Skeletal muscle tissue (tissue), 3 donors: ENCODE measurements at regions not wholly inside any gene's neighbourhood (a gene's known extent, or its start where the extent isn't known, plus 50 kb on each side); places are given as distances from the start of the nearest gene placed in this dataset.

Experiments
- H3K27ac ChIP-seq: one replicate; pipeline ENCODE4 v1.7.0; 2013; ENCODE audit warnings: mild to moderate bottlenecking, low read depth, low read length, inconsistent platforms
- H3K27me3 ChIP-seq, 3 donors: one replicate each; pipeline ENCODE4 v1.7.0; 2013; ENCODE audit warnings: low read length in 3 of 3; ENCODE audit not compliant: control insufficient read depth in 3 of 3, insufficient read depth in 3 of 3
- H3K36me3 ChIP-seq, 3 donors: one replicate each; pipeline ENCODE4 v1.7.0; 2013; ENCODE audit warnings: low read length in 3 of 3; ENCODE audit not compliant: control insufficient read depth in 3 of 3, insufficient read depth in 3 of 3
- H3K4me1 ChIP-seq, 3 donors: one replicate each; pipeline ENCODE4 v1.7.0; 2013; ENCODE audit warnings: low read length in 3 of 3, mild to moderate bottlenecking in 3 of 3; ENCODE audit not compliant: control insufficient read depth in 3 of 3, insufficient read depth in 3 of 3
- H3K4me3 ChIP-seq, 3 donors: one replicate each; pipeline ENCODE4 v1.7.0; 2013; ENCODE audit warnings: low read length in 3 of 3
- H3K9ac ChIP-seq, 3 donors: one replicate each; pipeline ENCODE4 v1.7.0; 2013; ENCODE audit warnings: low read length in 3 of 3, mild to moderate bottlenecking in 3 of 3, moderate library complexity in 2 of 3, low read depth in 1 of 3
- H3K9me3 ChIP-seq, 3 donors: one replicate each; pipeline ENCODE4 v1.7.0; 2013; ENCODE audit warnings: low read length in 3 of 3; ENCODE audit not compliant: control insufficient read depth in 3 of 3
- donor health status: Osteomylitis.

GRCh38 chr13:106433066-106433465 is 102.4 kb downstream of the EFNB2 start:
- no peak overlapping the region for H3K4me3 ChIP-seq
- no peaks in the 10 kb centered on the region for H3K27me3 ChIP-seq
- H3K9me3 ChIP-seq: no peaks in the 10 kb centered on the region
- no peaks in the 10 kb centered on the region for H3K36me3 ChIP-seq
- H3K27ac ChIP-seq: no peak overlapping the region
- no peak overlapping the region for H3K9ac ChIP-seq
- no peaks in the 10 kb centered on the region for H3K4me1 ChIP-seq

GRCh38 chr13:106432636-106433035 is 102.8 kb downstream of the EFNB2 start:
- Histone ChIP-seq H3K9ac (no peak overlapping the region), H3K4me1 (no peaks in the 10 kb centered on the region), H3K4me3 (no peak overlapping the region), H3K36me3 (no peaks in the 10 kb centered on the region), H3K27ac (no peak overlapping the region), H3K27me3 (no peaks in the 10 kb centered on the region), H3K9me3 (no peaks in the 10 kb centered on the region)

GRCh38 chr13:106426909-106427308 is 108.6 kb downstream of the EFNB2 start:
- no peak overlapping the region for H3K27ac ChIP-seq
- no peaks in the 10 kb centered on the region for H3K4me1 ChIP-seq
- H3K4me3 ChIP-seq: no peak overlapping the region
- no peaks in the 10 kb centered on the region for H3K9me3 ChIP-seq
- no peaks in the 10 kb centered on the region for H3K36me3 ChIP-seq
- H3K9ac ChIP-seq: no peak overlapping the region
- H3K27me3 ChIP-seq: no peaks in the 10 kb centered on the region

GRCh38 chr13:106425661-106426060 is 109.8 kb downstream of the EFNB2 start:
- H3K36me3 ChIP-seq: no peaks in the 10 kb centered on the region
- no peak overlapping the region for H3K4me3 ChIP-seq
- no peaks in the 10 kb centered on the region for H3K27me3 ChIP-seq
- no peak overlapping the region for H3K27ac ChIP-seq
- no peaks in the 10 kb centered on the region for H3K9me3 ChIP-seq
- no peak overlapping the region for H3K9ac ChIP-seq
- no peaks in the 10 kb centered on the region for H3K4me1 ChIP-seq

GRCh38 chr13:106424805-106425204 is 110.7 kb downstream of the EFNB2 start:
- no peak overlapping the region for H3K27ac ChIP-seq
- H3K36me3 ChIP-seq: no peaks in the 10 kb centered on the region
- no peaks in the 10 kb centered on the region for H3K27me3 ChIP-seq
- no peak overlapping the region for H3K4me3 ChIP-seq
- no peak overlapping the region for H3K9ac ChIP-seq
- H3K9me3 ChIP-seq: no peaks in the 10 kb centered on the region
- no peaks in the 10 kb centered on the region for H3K4me1 ChIP-seq

GRCh38 chr13:106423530-106423929 is 111.9 kb downstream of the EFNB2 start:
- Histone ChIP-seq H3K9me3 (no peaks in the 10 kb centered on the region), H3K9ac (no peak overlapping the region), H3K27ac (no peak overlapping the region), H3K4me1 (no peaks in the 10 kb centered on the region), H3K36me3 (no peaks in the 10 kb centered on the region), H3K4me3 (no peak overlapping the region), H3K27me3 (no peaks in the 10 kb centered on the region)

GRCh38 chr13:106418556-106418955 is 116.9 kb downstream of the EFNB2 start:
- H3K9ac ChIP-seq: no peak overlapping the region
- H3K4me3 ChIP-seq: no peak overlapping the region
- H3K4me1 ChIP-seq: no peaks in the 10 kb centered on the region
- no peaks in the 10 kb centered on the region for H3K9me3 ChIP-seq
- no peaks in the 10 kb centered on the region for H3K36me3 ChIP-seq
- no peaks in the 10 kb centered on the region for H3K27me3 ChIP-seq
- H3K27ac ChIP-seq: no peak overlapping the region

- Histone ChIP-seq H3K9ac (peak overlapping the region in 1 of 3 donors; percentile 18), H3K36me3 (no peaks in the 10 kb centered on the region), H3K4me3 (peak overlapping the region; percentile 59 to 62 (median 60)), H3K4me1 (no peaks in the 10 kb centered on the region), H3K27me3 (no peaks in the 10 kb centered on the region), H3K27ac (no peak overlapping the region), H3K9me3 (no peaks in the 10 kb centered on the region)
These were observed 117.9 kb downstream of the EFNB2 start for GRCh38 chr13:106417467-106418110.

GRCh38 chr13:106416645-106417044 is 118.8 kb downstream of the EFNB2 start:
- no peaks in the 10 kb centered on the region for H3K27me3 ChIP-seq
- H3K4me3 ChIP-seq: no peak overlapping the region
- no peaks in the 10 kb centered on the region for H3K9me3 ChIP-seq
- no peaks in the 10 kb centered on the region for H3K36me3 ChIP-seq
- no peak overlapping the region for H3K27ac ChIP-seq
- no peak overlapping the region for H3K9ac ChIP-seq
- H3K4me1 ChIP-seq: no peaks in the 10 kb centered on the region

GRCh38 chr13:106415971-106416370 is 119.5 kb downstream of the EFNB2 start:
- Histone ChIP-seq H3K9me3 (no peaks in the 10 kb centered on the region), H3K27me3 (no peaks in the 10 kb centered on the region), H3K4me1 (no peaks in the 10 kb centered on the region), H3K9ac (no peak overlapping the region), H3K27ac (no peak overlapping the region), H3K4me3 (no peak overlapping the region), H3K36me3 (no peaks in the 10 kb centered on the region)
